DMS 273 (cell line): ENCODE measurements at regions not wholly inside any gene's neighbourhood (a gene's known extent, or its start where the extent isn't known, plus 50 kb on each side); places are given as distances from the start of the nearest gene placed in this dataset.

ENCODE experiments used
- DNase-seq: peaks from one replicate; lab custom pipeline; 2025; ENCODE audit not compliant: unreplicated experiment; lab: John Stamatoyannopoulos, UW

GRCh38 chr20:52921340-52921739 is 50.8 kb upstream of the TSHZ2 start:
- DNase-seq = no peak

- DNase-seq = no peak
These were observed 53.8 kb upstream of the TSHZ2 start for GRCh38 chr20:52918311-52918710.

- DNase-seq = no peak
These were observed 56.6 kb upstream of the TSHZ2 start for GRCh38 chr20:52915564-52915963.

GRCh38 chr20:52914870-52915269 is 57.3 kb upstream of the TSHZ2 start:
- no peak for DNase-seq

GRCh38 chr20:52913650-52914387 is 58.3 kb upstream of the TSHZ2 start:
- DNase-seq = no peak

GRCh38 chr20:52905241-52905994 is 66.7 kb upstream of the TSHZ2 start:
- DNase-seq = peak; percentile 37

- peak; percentile 14 for DNase-seq
These were observed 67.3 kb upstream of the TSHZ2 start for GRCh38 chr20:52904837-52905236.

- peak; percentile 74 for DNase-seq
These were observed 73.0 kb upstream of the TSHZ2 start for GRCh38 chr20:52899041-52899608.

GRCh38 chr20:52896348-52896747 is 75.8 kb upstream of the TSHZ2 start:
- DNase-seq = no peak

GRCh38 chr20:52895701-52896100 is 76.5 kb upstream of the TSHZ2 start:
- peak; percentile 51 for DNase-seq

- DNase-seq = peak; percentile 59
These were observed 76.9 kb upstream of the TSHZ2 start for GRCh38 chr20:52895235-52895634.

- no peak for DNase-seq
These were observed 78.7 kb upstream of the TSHZ2 start for GRCh38 chr20:52893498-52893897.

- no peak for DNase-seq
These were observed 80.1 kb upstream of the TSHZ2 start for GRCh38 chr20:52892023-52892422.

- no peak for DNase-seq
These were observed 82.0 kb upstream of the TSHZ2 start for GRCh38 chr20:52890130-52890529.

GRCh38 chr20:52889225-52889624 is 82.9 kb upstream of the TSHZ2 start:
- no peak for DNase-seq

GRCh38 chr20:52888096-52888495 is 84.1 kb upstream of the TSHZ2 start:
- DNase-seq = no peak

GRCh38 chr20:52880997-52881396 is 91.2 kb upstream of the TSHZ2 start:
- DNase-seq = no peak

GRCh38 chr20:52880259-52880658 is 91.9 kb upstream of the TSHZ2 start:
- DNase-seq = no peak

GRCh38 chr20:52874241-52874640 is 97.9 kb upstream of the TSHZ2 start:
- DNase-seq = no peak

GRCh38 chr20:52869698-52870501 is 102.3 kb upstream of the TSHZ2 start:
- DNase-seq = no peak

- DNase-seq = no peak
These were observed 102.9 kb upstream of the TSHZ2 start for GRCh38 chr20:52869276-52869675.
